Gastrocnemius medialis (tissue), 4 donors: ENCODE measurements at regions not wholly inside any gene's neighbourhood (a gene's known extent, or its start where the extent isn't known, plus 50 kb on each side); places are given as distances from the start of the nearest gene placed in this dataset.

Source experiments
- CTCF ChIP-seq, 5 experiments: fragments of 450-650 bp in 3 of 5; fragments of 200-600 bp in 2 of 5; sonication (generic) in 2 of 5; IDR thresholded peaks in 4 of 5; conservative IDR thresholded peaks in 1 of 5; 1 replicate in 4 of 5; 2 replicates in 1 of 5; pipeline ENCODE4 v1.5.1; 2016 to 2019; ENCODE audit warnings: antibody characterized with exemption in 5 of 5, mild to moderate bottlenecking in 3 of 5, moderate library complexity in 3 of 5
- POLR2A ChIP-seq, 2 donors: fragments of 450-650 bp; IDR thresholded peaks; one replicate each; pipeline ENCODE4 v1.6.1; 2017; ENCODE audit warnings: antibody characterized with exemption in 2 of 2, mild to moderate bottlenecking in 2 of 2, moderate library complexity in 2 of 2

GRCh38 chr5:25006734-25007133 is 362.0 kb upstream of the CDH10 start:
- TF ChIP-seq CTCF (IDR thresholded peaks at IDR 0.05 in 4 of 5, conservative IDR thresholded peaks at IDR 0.05 in 1 of 5) (no peak), POLR2A (IDR thresholded peaks at IDR 0.05) (no peak)
